ENCODE measurements at regions not wholly inside any gene's neighbourhood (a gene's known extent, or its start where the extent isn't known, plus 50 kb on each side); places are given as distances from the start of the nearest gene placed in this dataset.
"Not testable (repeated sequence)": the region's sequence is repeated elsewhere in the genome, so short reads cannot be mapped to it uniquely, and the experiment has no call there.

- ATAC-seq = no peak
- Histone ChIP-seq H3K36me3 (no peaks in the 10 kb centered on the region), H3K27me3 (ENCODE audit: low read depth) (no peaks in the 10 kb centered on the region), H3K4me1 (no peaks in the 10 kb centered on the region), H3K4me3 (no peak overlapping the region), H3K27ac (no peak overlapping the region), H3K9me3 (no peaks in the 10 kb centered on the region)
- TF ChIP-seq, protein P1, sequence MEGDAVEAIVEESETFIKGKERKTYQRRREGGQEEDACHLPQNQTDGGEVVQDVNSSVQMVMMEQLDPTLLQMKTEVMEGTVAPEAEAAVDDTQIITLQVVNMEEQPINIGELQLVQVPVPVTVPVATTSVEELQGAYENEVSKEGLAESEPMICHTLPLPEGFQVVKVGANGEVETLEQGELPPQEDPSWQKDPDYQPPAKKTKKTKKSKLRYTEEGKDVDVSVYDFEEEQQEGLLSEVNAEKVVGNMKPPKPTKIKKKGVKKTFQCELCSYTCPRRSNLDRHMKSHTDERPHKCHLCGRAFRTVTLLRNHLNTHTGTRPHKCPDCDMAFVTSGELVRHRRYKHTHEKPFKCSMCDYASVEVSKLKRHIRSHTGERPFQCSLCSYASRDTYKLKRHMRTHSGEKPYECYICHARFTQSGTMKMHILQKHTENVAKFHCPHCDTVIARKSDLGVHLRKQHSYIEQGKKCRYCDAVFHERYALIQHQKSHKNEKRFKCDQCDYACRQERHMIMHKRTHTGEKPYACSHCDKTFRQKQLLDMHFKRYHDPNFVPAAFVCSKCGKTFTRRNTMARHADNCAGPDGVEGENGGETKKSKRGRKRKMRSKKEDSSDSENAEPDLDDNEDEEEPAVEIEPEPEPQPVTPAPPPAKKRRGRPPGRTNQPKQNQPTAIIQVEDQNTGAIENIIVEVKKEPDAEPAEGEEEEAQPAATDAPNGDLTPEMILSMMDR (IDR thresholded peaks at IDR 0.05) = no peak
- intact Hi-C loops (cut with DNase I) = no loop called here
- no peak for DNase-seq
These were observed 274.9 kb upstream of the GALNT5 start for GRCh38 chr2:156982615-156983014.

DNA sequence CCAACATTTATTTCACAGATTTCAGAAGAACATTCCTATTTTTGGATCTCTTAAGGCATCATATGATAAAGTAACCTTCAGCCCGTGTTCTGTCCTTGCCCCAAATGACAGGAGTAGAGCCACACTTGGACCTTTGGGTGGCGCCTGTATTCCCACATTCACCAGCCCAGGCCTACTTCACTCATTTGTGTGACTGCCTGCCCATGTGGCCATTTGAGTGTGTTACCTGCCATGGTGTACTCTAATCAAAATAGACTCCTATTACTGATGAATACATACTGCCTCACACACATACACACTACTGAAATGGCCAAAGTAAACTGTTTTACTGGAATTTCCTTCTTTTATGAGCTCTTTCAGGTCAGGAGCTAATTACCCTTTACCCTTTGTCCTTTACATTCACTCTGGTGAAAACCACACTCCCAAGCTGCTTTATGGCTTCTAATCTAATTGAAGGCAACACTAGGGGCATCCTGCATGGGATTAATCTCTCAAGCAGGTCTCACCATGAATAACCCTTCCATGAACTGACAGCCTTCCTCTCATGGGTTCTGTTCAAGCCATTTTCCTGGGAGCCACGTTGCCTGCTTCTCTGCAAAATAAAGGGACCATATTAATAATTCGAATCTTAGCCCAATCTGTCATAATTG, 271.0 kb upstream of the GALNT5 start:
- Histone ChIP-seq H3K9me3 (no peaks in the 10 kb centered on the region), H3K27me3 (ENCODE audit: low read depth) (no peaks in the 10 kb centered on the region), H3K4me1 (no peaks in the 10 kb centered on the region), H3K4me3 (no peak overlapping the region), H3K27ac (no peak overlapping the region), H3K36me3 (no peaks in the 10 kb centered on the region)
- ATAC-seq (no peak), DNase-seq (no peak)
- intact Hi-C loops (cut with DNase I) = no loop called here
- TF ChIP-seq, protein P1 (IDR thresholded peaks at IDR 0.05) = no peak

GRCh38 chr2:156999661-157000060, 257.8 kb upstream of the GALNT5 start:
- intact Hi-C loops (cut with DNase I) = no loop called here
- no peaks in the 10 kb centered on the region for H3K9me3 ChIP-seq
- H3K4me3 ChIP-seq = no peak overlapping the region
- ATAC-seq (no peak), DNase-seq (no peak)
- no peak overlapping the region for H3K27ac ChIP-seq
- TF ChIP-seq, protein P1 (IDR thresholded peaks at IDR 0.05) = no peak
- H3K4me1 ChIP-seq = no peaks in the 10 kb centered on the region
- no peaks in the 10 kb centered on the region for H3K27me3 ChIP-seq (ENCODE audit: low read depth)
- no peaks in the 10 kb centered on the region for H3K36me3 ChIP-seq

GRCh38 chr2:157004789-157005188, 252.7 kb upstream of the GALNT5 start:
- no peaks in the 10 kb centered on the region for H3K27me3 ChIP-seq (ENCODE audit: low read depth)
- no peaks in the 10 kb centered on the region for H3K36me3 ChIP-seq
- DNase-seq = no peak
- H3K4me3 ChIP-seq = no peak overlapping the region
- no peak overlapping the region for H3K27ac ChIP-seq
- H3K4me1 ChIP-seq = no peaks in the 10 kb centered on the region
- no peak for ATAC-seq
- H3K9me3 ChIP-seq = no peaks in the 10 kb centered on the region
- intact Hi-C loops (cut with DNase I) = no loop called here
- TF ChIP-seq, protein P1 (IDR thresholded peaks at IDR 0.05) = no peak

DNA sequence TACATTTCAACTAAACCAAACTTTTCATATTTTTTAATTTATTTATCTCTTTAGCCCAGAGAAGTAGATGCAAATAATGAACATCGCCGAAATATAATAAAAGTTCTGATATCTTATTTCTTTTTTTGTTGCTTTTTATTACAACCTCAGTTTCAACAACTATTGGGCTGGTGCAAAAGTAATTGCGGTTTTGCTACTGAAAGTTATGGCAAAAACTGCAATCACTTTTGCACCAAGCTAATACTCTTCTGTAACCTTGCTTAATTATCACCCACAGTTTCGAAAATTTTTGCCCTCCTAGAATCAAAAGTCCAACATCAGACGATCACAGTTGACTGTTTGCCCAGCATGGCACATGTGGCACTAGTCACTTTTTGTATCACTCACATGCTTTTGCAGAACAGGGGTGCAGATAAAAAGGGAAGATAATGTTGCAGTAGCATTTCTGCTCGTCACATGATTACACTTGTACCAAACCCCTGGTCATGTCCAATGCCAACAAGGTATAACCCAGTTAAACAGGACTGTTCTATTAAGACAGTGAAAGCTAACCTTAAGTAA, 242.4 kb upstream of the GALNT5 start:
- TF ChIP-seq, protein P1 (IDR thresholded peaks at IDR 0.05) = no peak
- Histone ChIP-seq H3K36me3 (no peaks in the 10 kb centered on the region), H3K9me3 (no peaks in the 10 kb centered on the region), H3K27ac (no peak overlapping the region), H3K4me3 (no peak overlapping the region), H3K4me1 (no peaks in the 10 kb centered on the region), H3K27me3 (ENCODE audit: low read depth) (no peaks in the 10 kb centered on the region)
- DNase-seq = no peak
- intact Hi-C loops (cut with DNase I) = no loop called here
- ATAC-seq = no peak

GRCh38 chr2:157023264-157023663, 234.2 kb upstream of the GALNT5 start:
- H3K27ac ChIP-seq; intact Hi-C loops (cut with DNase I); H3K9me3 ChIP-seq; H3K27me3 ChIP-seq (ENCODE audit: low read depth); H3K4me3 ChIP-seq; DNase-seq; ATAC-seq; H3K4me1 ChIP-seq; H3K36me3 ChIP-seq: not testable (repeated sequence)

Data from lower lobe of right lung (tissue), 2 donors.